LoVo (cell line): ENCODE measurements at regions not wholly inside any gene's neighbourhood (a gene's known extent, or its start where the extent isn't known, plus 50 kb on each side); places are given as distances from the start of the nearest gene placed in this dataset.

Source experiments
- DNase-seq: peaks from one replicate; pipeline ENCODE4 v3.0.0-alpha.2; 2016; ENCODE audit warnings: low spot score

DNA sequence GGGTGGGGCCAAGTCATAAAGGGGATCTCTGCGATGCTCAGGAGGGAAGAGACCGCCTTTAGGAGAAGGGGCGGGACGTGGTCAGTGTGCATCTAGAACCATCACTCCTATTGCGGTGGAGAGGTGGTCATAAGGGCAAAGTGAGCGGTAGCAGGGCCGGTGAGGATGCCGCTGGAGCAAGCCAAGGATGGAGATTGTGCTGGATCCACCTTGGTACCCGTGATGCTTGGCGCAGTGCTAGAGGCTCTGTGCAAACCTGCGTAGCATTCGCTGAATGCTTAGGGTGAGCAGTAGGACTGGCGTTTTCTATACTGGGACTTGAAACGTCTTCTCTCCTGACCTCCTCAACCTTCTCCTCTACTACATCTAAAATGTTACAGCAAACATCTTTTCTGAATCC, 294.2 kb downstream of the FGF9 start:
- no peak for DNase-seq

GRCh38 chr13:21966014-21966413, 295.1 kb downstream of the FGF9 start:
- DNase-seq = no peak

DNA sequence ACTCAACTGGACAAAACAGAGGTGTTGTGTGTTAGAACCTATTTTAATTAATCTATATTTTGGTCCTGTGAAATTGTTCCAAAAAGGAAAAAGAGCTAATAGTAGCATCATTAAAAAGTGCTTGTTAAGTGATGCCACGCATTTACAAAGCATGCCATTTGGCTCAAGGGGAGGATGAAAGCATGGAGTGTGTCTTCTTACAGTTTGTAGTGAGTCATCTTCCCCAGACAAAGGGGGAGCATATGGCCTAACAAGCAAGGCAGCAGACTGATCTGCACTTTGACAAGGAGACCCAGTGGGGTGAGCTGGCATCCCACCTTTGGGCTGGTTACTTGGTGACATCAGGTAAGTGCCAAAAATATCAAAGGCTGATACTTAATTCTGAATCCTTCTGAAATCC, 297.0 kb downstream of the FGF9 start:
- DNase-seq = no peak

GRCh38 chr13:21970172-21970571, 299.3 kb downstream of the FGF9 start:
- no peak for DNase-seq

DNA sequence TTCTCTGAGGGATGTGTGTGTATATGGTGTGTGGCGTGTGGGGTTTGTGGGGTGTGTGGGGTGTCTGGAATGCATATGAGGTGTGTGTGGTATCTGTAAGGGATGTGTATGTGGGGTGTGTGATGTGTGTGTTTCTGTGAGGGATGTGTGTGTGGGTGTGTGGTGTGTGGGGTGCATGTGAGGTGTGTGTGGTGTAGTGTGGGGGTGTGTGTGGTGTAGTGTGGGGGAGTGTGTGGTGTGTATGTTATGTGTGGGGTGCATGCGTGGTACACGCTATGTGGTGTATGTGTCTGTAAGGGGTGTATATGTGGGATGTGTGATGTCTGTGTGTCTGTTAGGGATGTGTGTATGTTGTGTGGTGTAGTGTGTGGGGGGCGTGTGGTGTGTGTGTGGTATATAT, 300.0 kb downstream of the FGF9 start:
- DNase-seq = no peak

GRCh38 chr13:21971662-21972621, 301.1 kb downstream of the FGF9 start:
- DNase-seq = no peak

DNA sequence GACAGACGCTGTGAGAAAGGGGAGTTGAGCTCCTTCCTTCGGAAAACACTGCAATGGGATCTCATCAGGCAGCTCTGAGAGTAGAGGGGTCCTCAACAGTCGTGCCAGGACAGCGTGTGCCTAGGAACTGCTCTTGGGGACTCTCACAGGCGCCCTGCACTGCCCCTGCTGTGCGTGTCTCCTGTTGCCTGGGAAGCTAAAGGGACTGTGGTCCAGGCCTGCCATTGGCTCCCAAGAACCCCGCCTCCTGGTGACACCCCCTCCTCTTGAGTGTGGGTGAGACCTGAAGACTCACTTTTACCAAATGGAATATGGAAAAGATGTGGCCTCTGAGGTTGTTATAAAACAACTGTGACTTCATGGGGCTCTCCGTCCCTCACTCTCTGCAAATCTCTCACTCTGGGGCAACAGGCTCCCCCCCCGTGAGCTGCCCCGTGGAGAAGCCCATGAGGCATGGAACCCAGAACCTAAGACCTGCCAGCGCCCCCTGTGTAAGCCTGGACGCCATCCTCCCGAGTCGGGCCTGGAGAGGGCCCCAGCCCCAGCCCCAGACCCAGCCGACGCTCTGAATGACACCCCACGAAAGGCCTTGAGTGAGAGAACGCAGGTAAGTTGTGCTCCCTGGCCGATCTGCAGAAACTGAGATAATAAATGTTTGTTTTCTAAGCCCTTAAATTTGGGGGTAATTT, 302.7 kb downstream of the FGF9 start:
- DNase-seq = no peak

DNA sequence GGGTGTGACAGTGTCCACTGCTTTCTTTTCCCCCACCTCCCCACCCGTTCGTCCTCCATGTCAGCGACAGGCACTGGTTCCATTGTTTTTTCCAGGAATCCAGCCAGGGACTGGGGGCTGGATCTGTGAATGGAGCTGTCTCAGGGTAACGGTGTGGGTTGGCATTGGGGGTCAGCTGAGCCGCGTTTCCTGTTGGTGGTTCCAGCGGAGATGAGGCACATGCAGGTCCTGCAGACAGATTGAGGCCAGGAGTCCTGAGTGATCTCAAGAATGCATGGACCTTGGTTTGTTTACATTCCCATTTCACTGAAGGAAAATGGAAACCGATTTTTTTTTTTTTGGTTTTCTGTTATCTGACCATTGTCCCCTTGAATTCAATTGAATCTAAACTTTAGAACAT, 303.9 kb downstream of the FGF9 start:
- no peak for DNase-seq

DNA sequence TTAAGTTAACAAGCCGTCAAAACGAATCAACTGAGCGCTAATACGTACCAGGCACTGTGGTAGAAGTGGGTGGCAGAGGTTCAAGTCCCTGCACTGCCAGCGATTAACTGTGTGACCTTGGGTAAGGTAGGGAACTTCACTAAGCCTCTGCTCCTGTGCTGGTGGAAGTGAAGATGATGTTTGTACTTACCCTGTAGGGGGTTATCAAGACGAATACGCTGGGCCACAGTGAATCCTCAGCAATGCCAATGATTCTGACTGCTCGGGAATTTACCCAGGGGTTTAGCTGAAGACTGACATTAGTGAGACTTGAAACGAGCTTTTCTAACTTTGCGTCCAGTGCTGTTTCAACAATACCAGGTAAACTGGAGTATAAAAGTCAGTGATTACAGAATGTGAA, 305.3 kb downstream of the FGF9 start:
- no peak for DNase-seq

DNA sequence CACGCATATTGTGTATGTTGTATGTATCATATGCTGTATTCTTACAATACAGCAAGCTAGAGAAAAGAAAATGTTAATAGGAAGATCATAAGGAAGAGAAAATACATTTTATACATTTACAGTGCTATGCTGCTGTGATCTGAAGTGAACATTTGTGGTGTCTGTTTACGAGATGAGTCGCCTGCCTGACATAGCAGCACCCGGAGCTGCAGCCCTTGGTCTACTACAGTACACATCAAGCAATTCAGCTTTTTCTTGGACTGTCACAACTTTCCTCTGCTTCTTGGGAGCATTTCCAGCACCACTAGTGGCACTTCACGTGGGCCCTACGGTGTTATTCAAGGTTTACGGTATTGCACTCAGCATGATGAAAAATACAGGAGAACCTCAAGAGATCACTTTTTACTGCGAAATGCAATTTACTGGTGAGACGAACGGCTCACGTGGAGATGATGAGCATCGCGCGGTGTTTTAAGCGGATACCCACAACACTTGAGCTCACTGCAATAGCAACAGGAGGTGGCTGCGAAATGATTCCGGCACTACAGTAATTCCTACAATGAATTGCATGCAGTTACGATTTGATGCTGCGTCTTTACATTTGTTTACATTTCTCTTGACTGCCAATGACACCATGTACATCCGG, 308.4 kb downstream of the FGF9 start:
- peak; percentile 20 for DNase-seq

GRCh38 chr13:21980049-21980448, 309.2 kb downstream of the FGF9 start:
- DNase-seq = no peak

DNA sequence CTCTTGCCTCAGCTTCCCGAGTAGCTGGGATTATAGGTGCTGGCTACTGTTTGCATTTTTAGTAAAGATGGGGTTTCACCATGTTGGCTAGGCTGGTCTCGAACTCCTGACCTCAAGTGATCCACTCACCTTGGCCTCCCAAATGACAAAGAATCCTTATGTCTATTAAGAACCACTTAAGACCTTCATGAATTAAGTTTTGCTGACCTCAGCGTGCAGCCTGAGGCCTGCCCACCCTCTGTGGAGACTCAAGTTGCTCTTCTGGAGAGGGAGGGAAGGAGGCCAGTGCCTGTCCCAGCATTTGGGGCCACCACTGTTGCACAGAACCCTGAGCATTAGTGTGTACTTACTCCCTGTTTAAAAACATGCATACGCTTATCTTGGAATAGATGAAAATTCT, 313.3 kb downstream of the FGF9 start:
- DNase-seq = no peak

- DNase-seq = no peak
These were observed 315.7 kb downstream of the FGF9 start for GRCh38 chr13:21986602-21987001.

- DNase-seq = no peak
These were observed 316.9 kb downstream of the FGF9 start for GRCh38 chr13:21987793-21988192.

GRCh38 chr13:21988624-21989023, 317.8 kb downstream of the FGF9 start:
- DNase-seq = no peak

DNA sequence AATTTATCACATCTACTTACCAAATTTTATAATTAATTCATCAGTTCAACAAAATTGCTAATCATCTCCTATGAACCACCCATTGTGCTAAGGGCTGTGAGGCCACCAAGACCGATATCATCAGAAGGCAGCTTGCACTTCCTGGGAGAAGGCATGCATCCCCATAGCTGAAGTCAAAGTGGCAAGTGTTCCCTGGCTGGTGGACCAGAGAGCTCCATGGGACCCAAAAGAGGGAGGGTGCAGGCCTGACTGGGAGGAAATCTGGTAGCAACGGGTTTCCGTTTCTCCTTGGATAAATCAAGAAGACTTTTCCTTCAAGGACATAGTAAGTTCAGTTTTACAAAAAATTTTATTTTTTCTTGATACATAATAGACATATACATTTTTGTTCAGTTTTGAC, 325.2 kb downstream of the FGF9 start:
- DNase-seq = no peak

DNA sequence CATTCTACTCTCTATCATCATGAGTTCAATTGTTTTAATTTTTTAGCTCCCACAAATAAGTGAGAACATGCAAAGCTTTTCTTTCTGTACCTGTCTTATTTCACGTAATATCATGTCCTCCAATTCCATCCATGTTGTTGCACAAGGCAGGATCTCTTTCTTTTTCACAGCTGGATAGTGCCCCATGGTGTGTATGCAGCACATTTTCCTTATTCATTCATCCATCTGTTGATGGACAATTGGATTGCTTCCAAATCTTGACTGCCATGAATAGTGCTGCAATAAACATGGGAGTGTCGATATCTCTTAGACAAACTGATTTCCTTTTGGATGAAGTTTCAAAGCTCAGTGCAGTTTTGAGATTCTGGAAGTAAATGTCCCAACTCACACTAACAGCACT, 326.9 kb downstream of the FGF9 start:
- DNase-seq = peak; percentile 35

DNA sequence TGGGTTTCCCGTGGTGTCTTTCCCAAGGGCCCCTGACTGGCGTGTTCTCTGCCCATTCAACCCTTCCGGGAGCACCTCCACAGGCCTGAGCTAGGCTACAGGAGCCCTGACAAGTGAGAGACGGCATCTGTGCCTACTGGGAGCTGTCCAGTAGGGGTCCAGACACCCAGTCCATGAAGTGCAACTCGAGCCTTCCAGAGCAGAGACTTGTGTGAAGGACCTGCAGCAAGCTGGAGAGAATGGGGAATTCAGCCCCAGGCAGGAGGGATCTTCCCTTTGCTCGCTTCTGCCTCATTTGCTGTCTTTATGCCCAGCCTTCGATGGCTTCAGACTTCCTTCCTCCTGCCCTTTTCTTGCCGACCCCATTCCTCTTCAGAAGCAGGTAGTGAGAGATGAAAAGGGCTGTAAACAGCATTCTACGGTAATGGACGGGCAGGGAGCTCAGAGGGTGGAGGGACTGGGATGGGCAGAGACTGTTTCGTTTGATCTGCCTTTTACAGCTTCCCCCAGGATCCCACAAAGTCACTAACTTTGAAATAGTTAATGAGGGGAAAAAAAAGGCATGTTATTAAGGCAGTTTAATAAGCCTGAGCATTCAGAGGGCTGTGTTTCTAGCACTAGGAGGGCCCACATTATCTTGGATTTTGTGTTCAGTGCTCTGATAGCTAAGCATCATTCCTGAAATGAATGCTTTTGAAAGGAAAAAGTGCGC, 327.6 kb downstream of the FGF9 start:
- DNase-seq = peak; percentile 36

- DNase-seq = no peak
These were observed 328.8 kb downstream of the FGF9 start for GRCh38 chr13:21999666-22000065.

- no peak for DNase-seq
These were observed 329.3 kb downstream of the FGF9 start for GRCh38 chr13:22000191-22000590.

- no peak for DNase-seq
These were observed 330.5 kb downstream of the FGF9 start for GRCh38 chr13:22001336-22001735.

- no peak for DNase-seq
These were observed 332.0 kb downstream of the FGF9 start for GRCh38 chr13:22002893-22003292.
